ENCODE measurements at regions not wholly inside any gene's neighbourhood (a gene's known extent, or its start where the extent isn't known, plus 50 kb on each side); places are given as distances from the start of the nearest gene placed in this dataset.

- no peak overlapping the region for H3K4me2 ChIP-seq (ENCODE audit: low read length)
- no peaks in the 10 kb centered on the region for H3F3A ChIP-seq (ENCODE audit: insufficient read depth, low read length)
- H2AFZ ChIP-seq (ENCODE audit: low read length): no peak overlapping the region
- no peaks in the 10 kb centered on the region for H3K27me3 ChIP-seq (ENCODE audit: insufficient read depth, low read length)
- no peak for TF ChIP-seq EZH2 (IDR thresholded peaks at IDR 0.05; ENCODE audit: borderline replicate concordance, low read length)
- H3K79me2 ChIP-seq (ENCODE audit: insufficient read depth, low read length): no peaks in the 10 kb centered on the region
- no peaks in the 10 kb centered on the region for H4K20me1 ChIP-seq (ENCODE audit: insufficient read depth, low read length)
- no peaks in the 10 kb centered on the region for H3K4me1 ChIP-seq (ENCODE audit: insufficient read depth, low read length, severe bottlenecking)
- H3K9me3 ChIP-seq (ENCODE audit: low read length): no peaks in the 10 kb centered on the region
- no peaks in the 10 kb centered on the region for H3K36me3 ChIP-seq (ENCODE audit: insufficient read depth, low read length)
- no peak overlapping the region for H3K4me3 ChIP-seq (ENCODE audit: low read depth, low read length, poor library complexity, severe bottlenecking)
- no peaks in the 10 kb centered on the region for H3K9me2 ChIP-seq (ENCODE audit: low read depth, low read length)
- H3K9ac ChIP-seq (ENCODE audit: low read length): no peak overlapping the region
- H3K27ac ChIP-seq (ENCODE audit: low read depth, low read length, poor library complexity, severe bottlenecking): no peak overlapping the region
Observed at GRCh38 chr2:16277117-16277516, 336.8 kb downstream of the MYCN start.

GRCh38 chr2:16275661-16276060 is 335.3 kb downstream of the MYCN start:
- no peaks in the 10 kb centered on the region for H3F3A ChIP-seq (ENCODE audit: insufficient read depth, low read length)
- no peak overlapping the region for H3K9ac ChIP-seq (ENCODE audit: low read length)
- H4K20me1 ChIP-seq (ENCODE audit: insufficient read depth, low read length): no peaks in the 10 kb centered on the region
- no peak overlapping the region for H3K27ac ChIP-seq (ENCODE audit: low read depth, low read length, poor library complexity, severe bottlenecking)
- no peaks in the 10 kb centered on the region for H3K9me3 ChIP-seq (ENCODE audit: low read length)
- no peak overlapping the region for H3K4me3 ChIP-seq (ENCODE audit: low read depth, low read length, poor library complexity, severe bottlenecking)
- no peak overlapping the region for H3K4me2 ChIP-seq (ENCODE audit: low read length)
- no peak overlapping the region for H2AFZ ChIP-seq (ENCODE audit: low read length)
- no peaks in the 10 kb centered on the region for H3K27me3 ChIP-seq (ENCODE audit: insufficient read depth, low read length)
- no peaks in the 10 kb centered on the region for H3K9me2 ChIP-seq (ENCODE audit: low read depth, low read length)
- TF ChIP-seq EZH2 (IDR thresholded peaks at IDR 0.05; ENCODE audit: borderline replicate concordance, low read length): no peak
- no peak for TF ChIP-seq CTCF (IDR thresholded peaks at IDR 0.05; ENCODE audit: low read length)
- H3K4me1 ChIP-seq (ENCODE audit: insufficient read depth, low read length, severe bottlenecking): no peaks in the 10 kb centered on the region
- H3K79me2 ChIP-seq (ENCODE audit: insufficient read depth, low read length): no peaks in the 10 kb centered on the region
- no peaks in the 10 kb centered on the region for H3K36me3 ChIP-seq (ENCODE audit: insufficient read depth, low read length)

GRCh38 chr2:16275131-16275530 is 334.8 kb downstream of the MYCN start:
- Histone ChIP-seq H3K4me1 (ENCODE audit: insufficient read depth, low read length, severe bottlenecking) (no peaks in the 10 kb centered on the region), H3K9me3 (ENCODE audit: low read length) (no peaks in the 10 kb centered on the region), H4K20me1 (ENCODE audit: insufficient read depth, low read length) (no peaks in the 10 kb centered on the region), H3K9ac (ENCODE audit: low read length) (no peak overlapping the region), H3K27ac (ENCODE audit: low read depth, low read length, poor library complexity, severe bottlenecking) (no peak overlapping the region), H3K79me2 (ENCODE audit: insufficient read depth, low read length) (no peaks in the 10 kb centered on the region), H3K27me3 (ENCODE audit: insufficient read depth, low read length) (no peaks in the 10 kb centered on the region), H2AFZ (ENCODE audit: low read length) (no peak overlapping the region), H3K4me3 (ENCODE audit: low read depth, low read length, poor library complexity, severe bottlenecking) (no peak overlapping the region), H3K36me3 (ENCODE audit: insufficient read depth, low read length) (no peaks in the 10 kb centered on the region), H3F3A (ENCODE audit: insufficient read depth, low read length) (no peaks in the 10 kb centered on the region), H3K4me2 (ENCODE audit: low read length) (no peak overlapping the region), H3K9me2 (ENCODE audit: low read depth, low read length) (no peaks in the 10 kb centered on the region)
- no peak for TF ChIP-seq EZH2 (IDR thresholded peaks at IDR 0.05; ENCODE audit: borderline replicate concordance, low read length)

GRCh38 chr2:16273111-16273510 is 332.8 kb downstream of the MYCN start:
- TF ChIP-seq EZH2 (IDR thresholded peaks at IDR 0.05; ENCODE audit: borderline replicate concordance, low read length) (no peak), CTCF (IDR thresholded peaks at IDR 0.05; ENCODE audit: low read length) (no peak)
- no peak overlapping the region for H2AFZ ChIP-seq (ENCODE audit: low read length)
- no peaks in the 10 kb centered on the region for H3K79me2 ChIP-seq (ENCODE audit: insufficient read depth, low read length)
- H3K9me2 ChIP-seq (ENCODE audit: low read depth, low read length): no peaks in the 10 kb centered on the region
- H3K27ac ChIP-seq (ENCODE audit: low read depth, low read length, poor library complexity, severe bottlenecking): no peak overlapping the region
- H3K9ac ChIP-seq (ENCODE audit: low read length): no peak overlapping the region
- no peaks in the 10 kb centered on the region for H3K4me1 ChIP-seq (ENCODE audit: insufficient read depth, low read length, severe bottlenecking)
- no peak overlapping the region for H3K4me3 ChIP-seq (ENCODE audit: low read depth, low read length, poor library complexity, severe bottlenecking)
- no peaks in the 10 kb centered on the region for H3K27me3 ChIP-seq (ENCODE audit: insufficient read depth, low read length)
- H3F3A ChIP-seq (ENCODE audit: insufficient read depth, low read length): no peaks in the 10 kb centered on the region
- H3K36me3 ChIP-seq (ENCODE audit: insufficient read depth, low read length): no peaks in the 10 kb centered on the region
- H3K4me2 ChIP-seq (ENCODE audit: low read length): no peak overlapping the region
- H3K9me3 ChIP-seq (ENCODE audit: low read length): no peaks in the 10 kb centered on the region
- no peaks in the 10 kb centered on the region for H4K20me1 ChIP-seq (ENCODE audit: insufficient read depth, low read length)
